Renal pelvis (tissue), 1 donor: ENCODE measurements at regions not wholly inside any gene's neighbourhood (a gene's known extent, or its start where the extent isn't known, plus 50 kb on each side); places are given as distances from the start of the nearest gene placed in this dataset.

Experiments
- DNase-seq: peaks from one replicate; pipeline ENCODE4 v3.0.0-alpha.2; 2013

DNA sequence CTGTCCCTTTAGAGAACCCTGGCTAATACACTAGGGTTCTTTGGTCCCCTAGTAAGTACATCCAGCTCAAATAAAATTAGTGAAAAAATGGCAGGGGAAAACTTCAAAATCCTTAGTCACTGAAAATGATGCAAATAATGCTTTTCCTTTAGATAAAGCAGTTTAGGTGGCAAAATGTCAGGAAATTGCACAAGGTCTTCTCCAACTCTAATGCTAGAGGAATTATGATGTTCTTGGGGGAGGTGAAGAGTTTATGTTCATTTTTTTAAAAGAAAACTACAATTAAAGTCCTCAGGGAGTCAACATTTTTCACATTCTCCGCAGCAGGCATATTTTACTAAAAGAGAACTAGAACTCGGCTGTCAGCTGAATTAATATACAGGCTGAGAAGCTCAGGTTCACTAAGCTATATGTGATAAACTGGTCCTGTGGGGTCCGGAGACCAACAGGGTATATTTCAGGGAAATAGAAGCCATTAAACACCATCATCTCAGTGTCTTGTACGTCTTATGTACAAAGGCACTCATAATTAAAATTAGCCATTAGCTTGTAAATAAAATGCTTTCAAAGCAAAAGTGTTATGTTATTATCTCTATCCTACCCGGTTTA, 1164.7 kb upstream of the AUTS2 start:
- no peak for DNase-seq

DNA sequence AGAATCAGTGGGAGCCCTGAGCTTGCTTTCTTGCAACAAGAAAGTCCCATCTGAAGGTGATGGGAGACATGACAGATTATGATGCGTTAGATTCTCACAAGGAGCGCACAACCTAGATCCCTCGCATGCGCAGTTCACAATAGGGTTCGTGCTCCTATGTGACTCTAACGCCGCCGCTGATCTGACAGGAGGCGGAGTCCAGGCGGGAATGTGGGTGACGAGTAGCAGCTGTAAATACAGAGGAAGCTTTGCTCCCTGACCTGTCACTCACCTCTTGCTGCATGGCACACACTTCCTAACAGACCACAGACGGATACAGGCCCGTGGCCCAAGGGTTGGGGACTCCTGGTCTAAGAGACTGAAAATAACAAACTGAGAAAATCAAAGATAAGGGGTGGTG, 1163.4 kb upstream of the AUTS2 start:
- no peak for DNase-seq

DNA sequence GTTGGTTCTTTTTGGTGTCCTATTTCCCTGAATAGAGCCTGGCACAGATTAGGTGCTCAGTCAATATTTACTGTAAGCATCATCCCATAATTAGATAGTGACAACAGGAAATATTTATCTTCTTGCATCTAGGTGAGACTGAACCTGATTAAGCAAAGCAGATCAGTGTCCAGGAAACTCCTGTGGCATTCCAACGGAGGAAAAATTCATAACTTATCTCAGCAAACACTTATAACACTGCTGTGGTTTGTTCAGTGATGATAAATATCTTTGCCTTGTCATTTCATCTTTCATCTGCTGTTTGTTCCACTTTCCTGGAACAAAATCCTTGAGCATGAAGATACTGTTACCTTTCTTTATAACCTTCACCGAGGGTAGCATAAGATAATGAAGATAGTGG, 1160.3 kb upstream of the AUTS2 start:
- no peak for DNase-seq

DNA sequence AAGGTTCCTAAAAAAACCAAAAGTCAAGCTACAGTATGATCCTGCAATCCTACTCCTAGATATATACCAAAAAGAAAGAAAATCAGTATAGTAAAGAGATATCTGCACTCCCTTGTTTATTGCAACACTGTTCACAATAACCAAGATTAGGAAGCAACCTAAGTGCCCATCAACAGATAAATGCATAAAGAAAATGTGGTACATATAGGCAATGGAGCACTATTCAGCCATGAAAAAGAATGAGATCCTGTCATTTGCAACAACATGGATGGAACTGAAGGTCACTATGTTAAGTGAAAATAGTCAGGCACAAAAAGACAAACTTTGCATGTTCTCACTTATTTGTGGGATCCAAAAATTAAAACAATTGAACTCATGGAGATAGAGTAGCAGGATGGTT, 1159.5 kb upstream of the AUTS2 start:
- DNase-seq, result no peak

DNA sequence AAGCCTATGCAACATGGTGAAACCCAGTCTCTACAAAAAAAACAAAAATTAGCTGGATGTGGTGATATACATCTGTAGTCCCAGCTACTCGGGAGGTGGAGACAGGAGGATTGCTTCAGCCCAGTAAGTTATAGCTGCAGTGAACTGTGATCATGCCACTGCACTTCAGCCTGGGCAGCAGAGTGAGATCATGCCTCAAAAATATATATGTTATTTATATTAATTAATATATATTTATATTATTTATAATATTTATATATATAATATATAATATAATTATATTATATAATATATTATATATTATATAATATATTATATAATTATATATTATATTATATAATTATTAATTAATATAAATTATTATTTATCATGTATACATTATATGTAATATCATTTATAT, 1158.4 kb upstream of the AUTS2 start:
- DNase-seq, result no peak

DNA sequence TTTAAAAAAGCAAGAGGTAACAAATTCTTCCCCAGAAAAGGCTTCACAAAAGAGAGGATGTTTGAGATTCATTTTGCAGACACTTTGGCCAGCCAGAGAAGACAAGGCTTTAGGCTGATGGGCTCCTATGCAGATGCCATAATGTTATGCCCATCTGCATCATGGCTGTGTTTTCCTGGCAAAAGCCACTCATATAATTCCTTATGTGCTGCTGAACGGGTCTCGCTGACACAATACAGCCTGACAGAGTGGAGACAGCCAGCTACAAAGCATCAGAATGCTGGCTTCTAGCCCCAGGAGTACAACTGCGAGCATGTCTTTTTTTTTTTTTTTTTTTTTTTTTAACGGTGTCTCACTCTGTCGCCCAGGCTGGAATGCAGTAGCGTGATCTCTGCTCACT, 1157.4 kb upstream of the AUTS2 start:
- no peak for DNase-seq

DNA sequence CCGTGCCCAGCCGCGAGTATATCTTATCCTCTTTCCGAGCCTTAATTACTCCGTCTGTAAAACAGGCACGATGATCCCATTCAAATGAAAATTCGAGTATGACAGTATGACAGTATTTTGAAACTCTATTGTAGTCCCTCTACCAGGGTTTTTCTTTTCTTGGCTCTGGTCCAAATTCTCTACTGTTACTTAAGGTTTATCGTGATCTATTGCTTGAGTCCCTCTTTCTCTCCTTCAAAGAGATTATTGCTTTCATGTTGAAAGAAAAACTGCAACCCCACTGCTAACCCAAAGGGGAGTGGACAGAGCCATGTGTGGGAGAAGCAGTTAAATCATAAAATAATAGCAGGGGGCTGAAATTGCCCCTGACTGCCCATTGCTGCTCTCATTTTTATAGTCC, 1156.6 kb upstream of the AUTS2 start:
- DNase-seq, result no peak

DNA sequence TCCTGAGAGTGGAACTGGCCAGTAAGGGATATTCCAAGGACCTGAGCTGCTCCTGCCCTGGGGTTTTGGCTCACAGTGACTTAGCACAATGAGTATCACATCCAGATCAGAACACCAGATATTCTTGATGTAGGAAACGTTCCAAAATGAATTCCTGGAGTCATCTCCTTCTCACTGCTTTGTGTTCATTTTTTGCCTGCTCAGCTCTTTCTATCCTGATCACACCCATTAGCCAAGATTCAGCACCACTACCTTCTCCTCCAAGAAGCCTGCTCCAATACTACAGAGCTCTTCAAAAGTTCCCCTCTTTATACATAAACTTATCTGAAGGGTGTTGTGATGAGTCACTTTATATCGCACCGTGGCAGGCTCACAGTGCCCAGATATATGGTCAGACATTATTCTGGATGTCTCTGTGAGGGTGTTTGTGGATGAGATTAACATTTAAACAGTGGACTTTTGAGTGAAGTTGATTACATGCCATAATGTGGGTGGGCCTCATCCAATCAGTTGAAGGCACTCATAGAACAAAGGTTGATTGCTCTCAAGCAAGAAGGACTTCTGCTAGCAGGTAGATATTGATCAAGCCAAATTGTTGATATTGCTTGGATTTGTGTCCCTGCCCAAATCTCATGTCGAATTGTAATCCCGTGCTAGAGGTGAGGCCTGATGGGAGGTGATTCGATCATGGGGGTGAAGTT, 1155.2 kb upstream of the AUTS2 start:
- no peak for DNase-seq

DNA sequence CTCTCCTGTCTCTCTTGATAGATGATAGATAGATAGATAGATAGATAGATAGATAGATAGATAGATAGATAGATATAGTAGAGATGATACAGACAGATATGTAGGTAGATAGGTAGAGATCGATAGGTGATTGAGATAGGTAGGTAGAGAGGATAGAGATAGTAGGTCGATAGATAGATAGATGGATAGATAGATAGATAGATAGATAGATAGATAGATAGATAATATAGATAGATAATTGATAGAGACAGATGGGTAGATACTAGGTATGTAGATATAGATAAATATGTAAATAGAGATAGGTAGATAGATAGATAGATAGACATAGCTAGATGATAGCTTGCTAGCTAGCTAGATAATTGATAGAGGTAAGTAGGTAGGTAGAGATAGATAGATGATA, 1154.2 kb upstream of the AUTS2 start:
- DNase-seq, result no peak

DNA sequence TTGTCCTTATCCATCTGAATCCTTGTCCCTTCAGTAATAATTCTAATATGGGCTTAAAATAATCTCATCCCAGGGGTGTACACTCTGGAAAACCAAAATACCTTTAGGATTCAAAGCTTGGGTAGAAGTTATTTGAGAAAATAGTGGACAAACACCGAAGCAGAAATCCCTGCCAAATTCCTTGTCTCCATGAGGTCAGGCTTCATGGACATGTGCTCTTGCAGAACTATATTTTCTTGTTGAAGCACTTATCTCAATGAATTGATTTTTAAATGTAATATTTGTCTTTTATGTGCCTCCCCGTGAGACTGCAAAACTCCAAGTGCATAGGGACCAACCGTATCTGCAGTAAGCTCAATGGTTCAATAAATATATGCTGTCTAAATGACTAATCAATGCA, 1153.3 kb upstream of the AUTS2 start:
- DNase-seq, result no peak

DNA sequence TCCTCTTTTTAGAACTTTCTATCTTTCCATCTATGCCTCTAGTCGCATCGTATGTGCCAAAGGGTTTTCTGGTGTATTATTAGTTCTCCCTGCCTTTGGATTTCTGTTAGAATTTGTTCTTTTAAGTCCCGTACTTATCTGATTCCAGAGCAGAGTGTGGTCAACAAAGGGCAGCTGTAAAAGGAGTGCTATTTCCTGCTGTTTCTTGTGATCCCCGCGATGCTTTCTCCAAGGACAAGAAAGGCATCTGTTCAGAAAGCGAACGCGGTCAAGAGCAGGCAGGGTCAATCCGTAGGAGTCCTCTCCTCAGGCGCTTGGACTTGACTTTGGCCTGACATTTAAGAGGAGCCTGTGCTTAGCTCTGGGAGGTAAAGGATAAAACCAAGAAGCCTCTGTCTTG, 1152.1 kb upstream of the AUTS2 start:
- DNase-seq, result no peak

DNA sequence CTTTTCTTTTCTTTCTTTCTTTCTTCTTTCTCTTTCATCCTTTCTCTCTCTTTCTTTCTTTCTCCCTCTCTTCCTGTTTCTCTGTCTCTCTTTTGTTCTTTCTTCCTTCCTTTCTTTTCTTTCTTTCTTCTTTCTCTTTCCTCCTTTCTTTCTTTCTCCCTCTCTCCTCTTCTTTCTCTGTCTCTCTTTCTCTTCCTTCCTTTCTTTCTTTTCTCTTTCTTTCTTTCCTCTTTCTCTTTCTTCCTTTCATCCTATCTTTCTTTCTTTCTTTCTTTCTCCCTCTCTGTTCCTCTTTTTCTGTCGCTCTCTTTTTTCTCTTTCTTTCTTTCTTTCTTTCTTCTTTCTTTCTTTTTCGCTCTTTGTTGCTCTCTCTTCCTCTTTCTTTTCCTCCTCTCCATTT, 1149.2 kb upstream of the AUTS2 start:
- no peak for DNase-seq

DNA sequence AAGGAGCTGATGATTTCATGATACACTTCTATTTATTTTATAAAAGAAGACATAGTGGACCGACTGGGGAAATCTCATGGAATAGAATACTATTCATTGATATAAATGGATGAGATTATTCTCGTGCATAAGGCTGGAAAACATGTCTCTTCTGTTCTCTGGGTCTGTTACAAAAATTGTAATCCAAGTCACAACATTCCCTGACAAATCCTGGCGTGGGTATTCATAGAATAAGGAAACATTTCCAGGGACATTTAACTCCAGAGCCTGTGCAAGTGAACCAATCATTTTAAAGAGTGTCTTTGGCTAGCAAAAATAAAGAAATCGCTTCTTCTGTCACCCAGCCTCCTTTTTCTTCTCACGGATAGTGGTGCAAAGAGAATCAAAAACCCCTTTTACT, 1148.5 kb upstream of the AUTS2 start:
- DNase-seq, result no peak

DNA sequence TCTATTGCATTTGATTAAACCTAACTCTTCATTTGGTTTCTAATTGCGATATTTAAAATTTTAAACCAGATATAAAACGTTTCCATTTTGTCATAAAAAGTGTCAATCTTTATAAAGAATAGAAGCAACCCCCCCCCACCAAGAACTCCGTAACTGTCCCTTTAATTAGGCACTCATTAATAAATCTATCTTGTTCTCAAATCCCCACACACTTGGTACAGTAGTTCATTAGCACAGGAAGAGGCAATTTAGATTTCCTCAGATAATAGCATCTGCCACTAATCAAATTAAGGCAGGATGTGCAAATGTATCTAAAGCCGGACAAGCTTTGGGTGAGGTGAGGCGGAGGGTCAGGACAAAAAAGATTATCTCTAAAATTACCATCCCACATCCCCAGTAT, 1143.3 kb upstream of the AUTS2 start:
- DNase-seq, result no peak

DNA sequence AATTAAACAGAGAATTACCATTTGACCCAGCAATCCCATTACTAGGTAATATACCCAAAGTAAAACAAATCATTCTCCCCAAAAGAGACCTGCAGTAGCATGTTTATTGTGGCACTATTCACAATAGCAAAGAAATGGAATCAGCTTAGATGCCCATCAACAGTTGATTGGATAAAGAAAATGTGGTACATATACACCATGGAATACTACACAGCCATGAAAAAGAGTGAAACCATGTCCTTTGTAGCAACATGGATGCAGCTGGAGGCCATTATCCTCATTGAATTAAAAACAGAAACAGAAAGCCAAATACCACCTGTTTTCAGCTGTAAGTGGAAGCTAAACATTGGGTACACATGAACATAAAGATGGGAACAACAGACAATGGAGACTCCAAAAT, 1141.8 kb upstream of the AUTS2 start:
- DNase-seq, result no peak

DNA sequence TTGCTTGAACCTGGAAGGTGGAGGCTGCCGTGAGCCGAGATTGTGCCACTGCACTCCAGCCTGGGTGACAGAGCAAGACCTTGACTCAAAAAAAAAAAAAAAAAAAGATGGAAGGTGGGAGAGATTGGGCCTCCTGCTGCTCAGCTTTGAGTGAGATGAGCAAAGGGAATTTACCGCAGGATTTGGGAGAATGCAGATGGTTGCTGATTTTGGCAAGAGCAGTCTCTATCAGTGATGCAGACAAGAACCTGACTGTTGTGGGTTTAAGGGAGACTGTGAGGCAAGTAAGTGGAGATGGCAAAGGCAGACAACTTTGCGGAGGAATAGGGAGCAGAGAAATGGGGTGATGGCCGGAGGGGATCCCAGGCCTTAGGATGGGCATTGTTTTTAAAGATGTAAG, 1140.8 kb upstream of the AUTS2 start:
- no peak for DNase-seq

DNA sequence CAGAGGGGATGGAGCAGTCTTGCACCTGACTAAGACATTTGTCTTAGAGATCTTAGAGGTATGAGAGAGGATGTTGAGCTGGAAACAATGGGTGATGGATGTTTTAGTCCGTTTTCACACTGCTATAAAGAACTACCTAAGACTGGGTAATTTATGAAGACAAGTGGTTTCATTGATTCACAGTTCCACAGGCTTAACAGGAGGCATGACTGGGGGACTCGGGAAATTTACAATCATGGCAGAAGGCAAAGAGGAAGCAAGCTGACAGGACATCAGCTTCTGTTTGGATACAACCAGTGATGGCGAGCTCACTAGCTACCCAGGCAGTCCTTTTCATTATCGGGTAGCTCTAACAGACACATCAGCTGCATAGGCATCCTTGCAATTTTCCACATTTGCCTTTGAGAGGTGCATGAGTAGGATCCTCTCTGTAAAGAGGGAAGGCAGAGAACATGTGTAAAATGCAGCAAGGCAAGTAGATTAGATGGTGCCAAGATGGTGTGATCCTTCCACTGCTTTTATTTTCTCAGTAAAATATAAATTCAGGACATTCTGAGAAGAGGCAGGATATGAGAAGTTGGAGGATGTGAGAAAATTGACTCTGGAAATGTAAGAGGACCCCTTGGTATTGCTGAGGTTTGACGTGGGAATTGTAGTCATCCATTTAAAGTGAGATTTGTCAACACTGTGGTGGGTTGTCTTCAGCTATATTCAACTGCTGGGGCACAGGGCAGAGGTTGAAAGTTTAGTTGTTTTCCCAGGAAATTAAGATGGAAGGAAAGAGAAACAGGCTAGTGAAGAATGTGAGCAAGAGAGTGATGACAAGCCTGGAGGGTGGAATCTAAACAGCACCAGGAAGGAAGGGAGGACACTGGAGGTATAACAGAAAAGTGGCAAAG, 1140.0 kb upstream of the AUTS2 start:
- no peak for DNase-seq

DNA sequence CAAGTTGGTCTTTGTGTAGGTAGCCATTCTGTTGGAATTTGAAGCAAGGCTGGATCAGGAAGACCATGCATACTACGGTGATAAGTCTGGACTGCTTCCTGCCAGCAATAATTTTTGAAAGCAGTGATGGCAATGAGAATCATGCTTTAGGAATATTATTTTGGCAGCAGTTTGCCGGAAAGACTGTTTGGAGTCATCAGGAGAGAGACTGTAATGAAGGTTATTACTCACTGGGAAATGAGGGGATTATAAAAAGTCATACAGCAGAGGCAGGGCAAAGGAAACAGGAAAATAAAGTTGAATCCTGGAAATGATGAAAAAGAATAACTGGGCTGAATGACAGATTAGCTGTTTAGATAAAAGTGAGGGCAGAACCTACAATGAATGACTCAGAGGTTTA, 1136.8 kb upstream of the AUTS2 start:
- no peak for DNase-seq

DNA sequence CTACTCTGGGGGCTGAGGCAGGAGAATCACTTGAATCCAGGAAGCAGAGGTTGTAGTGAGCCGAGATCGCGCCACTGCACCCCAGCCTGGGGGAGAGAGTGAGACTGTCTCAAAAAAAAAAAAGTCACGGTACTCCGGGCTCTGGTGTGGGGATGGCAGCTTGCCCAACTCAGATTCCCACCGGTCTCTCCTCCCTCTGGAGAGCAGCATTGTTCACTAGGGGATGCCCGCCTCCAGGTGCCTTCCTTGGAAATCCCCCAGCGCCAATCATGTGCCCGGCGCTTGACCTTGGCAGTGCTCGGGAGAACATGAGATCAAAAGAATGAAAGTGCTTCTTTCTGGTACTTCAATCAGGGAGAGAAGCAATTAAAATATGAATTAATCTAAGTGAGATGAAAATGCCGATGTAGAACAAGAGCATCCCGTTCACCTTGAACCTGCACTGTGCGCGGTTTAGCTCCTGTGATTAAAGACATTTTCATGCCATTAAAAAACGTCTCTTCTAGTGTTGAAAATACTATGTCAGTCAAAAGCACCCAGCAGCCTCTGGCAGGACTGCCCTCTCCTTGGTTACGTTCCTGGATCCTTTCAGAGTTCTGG, 1127.3 kb upstream of the AUTS2 start:
- no peak for DNase-seq

DNA sequence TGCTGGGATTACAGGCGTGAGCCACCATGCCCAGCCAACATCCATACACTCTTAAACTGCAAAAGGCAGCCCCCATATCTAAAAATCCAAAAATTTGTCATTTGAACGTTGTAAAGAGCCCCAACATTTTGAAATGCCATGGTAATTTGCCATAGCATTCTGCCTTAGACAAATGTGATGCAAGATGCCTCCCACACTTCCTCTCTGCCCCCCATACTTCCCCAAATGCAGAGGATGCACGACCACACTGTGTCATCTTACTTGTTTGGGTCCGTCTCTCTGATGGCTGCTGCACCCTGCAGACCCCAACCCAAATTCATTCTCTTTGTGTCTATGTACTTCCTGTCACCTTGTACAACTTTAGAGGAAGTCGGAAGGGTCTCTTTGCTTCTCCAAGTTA, 1125.6 kb upstream of the AUTS2 start:
- DNase-seq, result no peak

DNA sequence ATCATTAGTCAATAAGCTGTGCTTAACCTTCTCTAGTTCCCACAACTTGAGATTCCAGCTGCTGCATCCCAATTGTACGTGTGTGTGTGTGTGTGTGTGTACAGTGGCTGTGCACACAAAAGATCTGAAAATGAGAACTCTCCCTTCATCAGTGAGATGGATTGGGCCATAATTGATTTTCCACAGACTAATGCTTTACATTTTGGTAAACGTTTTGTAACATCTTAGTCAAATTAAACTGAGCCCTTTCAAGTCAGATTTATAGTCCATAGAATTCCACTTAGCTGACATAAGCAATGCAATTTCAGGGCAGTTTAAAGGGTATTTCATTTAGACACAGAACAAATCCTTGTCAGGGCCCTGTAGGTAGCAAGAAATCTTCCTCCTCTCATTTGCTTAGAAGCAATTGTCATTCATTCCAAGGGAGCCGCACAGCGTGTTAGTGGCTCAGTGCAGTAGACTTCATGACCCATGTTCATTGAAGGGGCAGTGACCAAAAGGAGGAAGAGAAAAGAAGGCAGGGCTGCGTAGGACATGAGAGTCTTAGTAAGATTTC, 1123.5 kb upstream of the AUTS2 start:
- DNase-seq, result no peak

DNA sequence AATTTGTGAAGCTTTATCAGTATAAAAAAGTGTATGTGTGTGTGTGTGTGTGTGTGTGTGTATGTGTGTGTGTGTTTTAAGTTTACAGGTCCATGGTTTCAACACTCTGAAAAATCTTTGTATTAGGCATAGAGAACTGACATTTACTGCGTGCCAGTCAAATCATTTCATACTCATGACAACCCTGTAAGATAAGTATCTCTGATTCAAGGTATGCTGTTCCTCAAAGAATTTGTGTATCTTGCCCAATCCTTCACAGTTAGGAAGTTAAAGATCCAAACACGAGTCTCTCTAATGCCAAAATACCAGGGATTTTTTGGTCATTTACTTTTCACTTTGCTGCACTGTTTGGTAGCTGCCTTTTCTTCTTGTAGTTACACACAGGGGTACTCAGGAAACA, 1121.3 kb upstream of the AUTS2 start:
- DNase-seq, result no peak

DNA sequence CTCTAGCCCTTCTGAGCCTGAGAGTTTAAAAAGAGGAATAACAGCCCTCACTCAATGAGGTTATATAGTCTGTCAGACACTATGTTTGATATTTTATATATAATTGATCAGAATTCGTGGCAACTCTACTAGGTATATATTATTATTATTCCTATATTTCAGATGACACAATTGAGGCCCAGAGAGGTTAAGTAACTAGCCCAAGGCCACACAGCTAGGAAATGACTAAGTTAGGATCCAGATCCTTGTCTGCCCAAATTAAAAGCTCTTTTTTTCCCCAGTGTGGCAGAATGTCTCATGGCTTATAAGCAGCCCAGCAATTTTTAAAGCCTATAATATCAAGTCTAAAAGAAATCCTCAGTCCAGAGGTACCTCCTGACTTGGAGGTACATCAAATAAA, 1119.9 kb upstream of the AUTS2 start:
- DNase-seq, result no peak
